ENCODE measurements at regions not wholly inside any gene's neighbourhood (a gene's known extent, or its start where the extent isn't known, plus 50 kb on each side); places are given as distances from the start of the nearest gene placed in this dataset.

DNA sequence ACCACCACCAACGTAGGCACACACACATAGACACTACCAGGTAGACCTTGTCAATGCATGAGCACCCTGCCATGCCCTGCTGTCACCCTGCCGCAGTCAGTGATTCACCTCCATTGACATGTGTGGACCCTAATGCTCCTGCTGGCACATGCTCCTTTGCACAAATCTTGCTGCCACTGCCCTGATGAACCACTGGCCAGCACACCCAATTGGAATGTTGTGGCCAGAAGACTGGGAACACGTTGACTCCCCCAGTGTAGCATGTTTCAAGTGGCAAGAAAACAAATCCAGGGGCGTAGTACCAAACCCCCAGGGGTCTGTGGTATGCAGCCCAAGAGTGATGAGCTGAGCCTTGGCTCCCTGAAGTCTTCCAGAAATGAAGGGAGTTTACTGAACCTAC lies 486.4 kb upstream of the KIF2B start:
- H3K36me3 Mint-ChIP-seq (ENCODE audit: low read depth, unreplicated experiment), result no peaks in the 10 kb centered on the region
- no peak for FAIRE-seq
- DNase-seq (ENCODE audit: low read depth), result peak; percentile 1
- H3K79me2 ChIP-seq (ENCODE audit: insufficient read depth, low read length), result no peaks in the 10 kb centered on the region
- H3K9me3 Mint-ChIP-seq (ENCODE audit: unreplicated experiment), result peaks cover 4% of the 10 kb centered on the region
- no peaks in the 10 kb centered on the region for H3K36me3 ChIP-seq (ENCODE audit: insufficient read depth, low read length)
- peaks cover 2% of the 10 kb centered on the region for H3K9me3 ChIP-seq (ENCODE audit: insufficient read depth, low read depth, low read length)
- no peak overlapping the region for H3K27ac ChIP-seq (ENCODE audit: low read depth, low read length)
- H3K9ac ChIP-seq (ENCODE audit: low read length), result no peak overlapping the region
- no peaks in the 10 kb centered on the region for H3K27me3 ChIP-seq (ENCODE audit: insufficient read depth, low read length)
- no peak overlapping the region for H2AFZ ChIP-seq (ENCODE audit: low read depth, low read length)
- H3K27ac Mint-ChIP-seq (ENCODE audit: unreplicated experiment), result peak overlapping the region; percentile 77
- no peak for TF ChIP-seq EZH2 (IDR thresholded peaks at IDR 0.05; ENCODE audit: insufficient read depth, low read length)
- TF ChIP-seq, protein P1, sequence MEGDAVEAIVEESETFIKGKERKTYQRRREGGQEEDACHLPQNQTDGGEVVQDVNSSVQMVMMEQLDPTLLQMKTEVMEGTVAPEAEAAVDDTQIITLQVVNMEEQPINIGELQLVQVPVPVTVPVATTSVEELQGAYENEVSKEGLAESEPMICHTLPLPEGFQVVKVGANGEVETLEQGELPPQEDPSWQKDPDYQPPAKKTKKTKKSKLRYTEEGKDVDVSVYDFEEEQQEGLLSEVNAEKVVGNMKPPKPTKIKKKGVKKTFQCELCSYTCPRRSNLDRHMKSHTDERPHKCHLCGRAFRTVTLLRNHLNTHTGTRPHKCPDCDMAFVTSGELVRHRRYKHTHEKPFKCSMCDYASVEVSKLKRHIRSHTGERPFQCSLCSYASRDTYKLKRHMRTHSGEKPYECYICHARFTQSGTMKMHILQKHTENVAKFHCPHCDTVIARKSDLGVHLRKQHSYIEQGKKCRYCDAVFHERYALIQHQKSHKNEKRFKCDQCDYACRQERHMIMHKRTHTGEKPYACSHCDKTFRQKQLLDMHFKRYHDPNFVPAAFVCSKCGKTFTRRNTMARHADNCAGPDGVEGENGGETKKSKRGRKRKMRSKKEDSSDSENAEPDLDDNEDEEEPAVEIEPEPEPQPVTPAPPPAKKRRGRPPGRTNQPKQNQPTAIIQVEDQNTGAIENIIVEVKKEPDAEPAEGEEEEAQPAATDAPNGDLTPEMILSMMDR (IDR thresholded peaks at IDR 0.05; ENCODE audit: insufficient read depth, low read depth, low read length), result no peak
- no peak overlapping the region for H3K4me3 Mint-ChIP-seq (ENCODE audit: unreplicated experiment)
- H3K4me3 ChIP-seq (ENCODE audit: insufficient read depth, low read depth, low read length), result no peak overlapping the region
- H3K4me1 Mint-ChIP-seq (ENCODE audit: low read depth, unreplicated experiment), result peaks cover 7% of the 10 kb centered on the region
- H3K27me3 Mint-ChIP-seq (ENCODE audit: low read depth, unreplicated experiment), result no peaks in the 10 kb centered on the region
- no peak overlapping the region for H3K4me2 ChIP-seq (ENCODE audit: low read length)
- H4K20me1 ChIP-seq (ENCODE audit: insufficient read depth, low read length), result no peaks in the 10 kb centered on the region
- H3K4me1 ChIP-seq (ENCODE audit: insufficient read depth, low read length), result no peaks in the 10 kb centered on the region

GRCh38 chr17:53335443-53335842 lies 487.3 kb upstream of the KIF2B start:
- Histone ChIP-seq H3K4me3 (ENCODE audit: insufficient read depth, low read depth, low read length) (no peak overlapping the region), H3K9me3 (ENCODE audit: insufficient read depth, low read depth, low read length) (peaks cover 2% of the 10 kb centered on the region), H3K4me1 (ENCODE audit: insufficient read depth, low read length) (no peaks in the 10 kb centered on the region), H2AFZ (ENCODE audit: low read depth, low read length) (no peak overlapping the region), H3K27ac (ENCODE audit: low read depth, low read length) (no peak overlapping the region), H3K79me2 (ENCODE audit: insufficient read depth, low read length) (no peaks in the 10 kb centered on the region), H3K4me2 (ENCODE audit: low read length) (no peak overlapping the region), H3K9ac (ENCODE audit: low read length) (no peak overlapping the region), H3K27me3 (ENCODE audit: insufficient read depth, low read length) (no peaks in the 10 kb centered on the region), H3K36me3 (ENCODE audit: insufficient read depth, low read length) (no peaks in the 10 kb centered on the region), H4K20me1 (ENCODE audit: insufficient read depth, low read length) (no peaks in the 10 kb centered on the region)
- H3K27ac Mint-ChIP-seq (ENCODE audit: unreplicated experiment), result no peak overlapping the region
- H3K9me3 Mint-ChIP-seq (ENCODE audit: unreplicated experiment), result peaks cover 4% of the 10 kb centered on the region
- H3K27me3 Mint-ChIP-seq (ENCODE audit: low read depth, unreplicated experiment), result no peaks in the 10 kb centered on the region
- peaks cover 7% of the 10 kb centered on the region for H3K4me1 Mint-ChIP-seq (ENCODE audit: low read depth, unreplicated experiment)
- no peak overlapping the region for H3K4me3 Mint-ChIP-seq (ENCODE audit: unreplicated experiment)
- no peak for DNase-seq (ENCODE audit: low read depth)
- no peaks in the 10 kb centered on the region for H3K36me3 Mint-ChIP-seq (ENCODE audit: low read depth, unreplicated experiment)
- TF ChIP-seq EZH2 (IDR thresholded peaks at IDR 0.05; ENCODE audit: insufficient read depth, low read length), result no peak
- TF ChIP-seq, protein P1 (IDR thresholded peaks at IDR 0.05; ENCODE audit: insufficient read depth, low read depth, low read length), result no peak
- no peak for FAIRE-seq

GRCh38 chr17:53330756-53331155 lies 492.0 kb upstream of the KIF2B start:
- no peak overlapping the region for H3K4me3 ChIP-seq (ENCODE audit: insufficient read depth, low read depth, low read length)
- H3K36me3 Mint-ChIP-seq (ENCODE audit: low read depth, unreplicated experiment), result no peaks in the 10 kb centered on the region
- no peaks in the 10 kb centered on the region for H3K4me1 ChIP-seq (ENCODE audit: insufficient read depth, low read length)
- H3K27ac Mint-ChIP-seq (ENCODE audit: unreplicated experiment), result no peak overlapping the region
- no peaks in the 10 kb centered on the region for H3K27me3 Mint-ChIP-seq (ENCODE audit: low read depth, unreplicated experiment)
- H3K79me2 ChIP-seq (ENCODE audit: insufficient read depth, low read length), result no peaks in the 10 kb centered on the region
- DNase-seq (ENCODE audit: low read depth) (no peak), FAIRE-seq (no peak)
- H3K27ac ChIP-seq (ENCODE audit: low read depth, low read length), result no peak overlapping the region
- no peaks in the 10 kb centered on the region for H4K20me1 ChIP-seq (ENCODE audit: insufficient read depth, low read length)
- no peaks in the 10 kb centered on the region for H3K9me3 ChIP-seq (ENCODE audit: insufficient read depth, low read depth, low read length)
- TF ChIP-seq EZH2 (IDR thresholded peaks at IDR 0.05; ENCODE audit: insufficient read depth, low read length), result no peak
- TF ChIP-seq, protein P1 (IDR thresholded peaks at IDR 0.05; ENCODE audit: insufficient read depth, low read depth, low read length), result no peak
- H2AFZ ChIP-seq (ENCODE audit: low read depth, low read length), result no peak overlapping the region
- H3K4me3 Mint-ChIP-seq (ENCODE audit: unreplicated experiment), result no peak overlapping the region
- H3K36me3 ChIP-seq (ENCODE audit: insufficient read depth, low read length), result no peaks in the 10 kb centered on the region
- no peaks in the 10 kb centered on the region for H3K4me1 Mint-ChIP-seq (ENCODE audit: low read depth, unreplicated experiment)
- no peaks in the 10 kb centered on the region for H3K9me3 Mint-ChIP-seq (ENCODE audit: unreplicated experiment)
- no peak overlapping the region for H3K9ac ChIP-seq (ENCODE audit: low read length)
- H3K27me3 ChIP-seq (ENCODE audit: insufficient read depth, low read length), result no peaks in the 10 kb centered on the region
- H3K4me2 ChIP-seq (ENCODE audit: low read length), result no peak overlapping the region

Measured in astrocyte (in vitro differentiated cells and primary cell).